ENCODE measurements at regions not wholly inside any gene's neighbourhood (a gene's known extent, or its start where the extent isn't known, plus 50 kb on each side); places are given as distances from the start of the nearest gene placed in this dataset.

DNA sequence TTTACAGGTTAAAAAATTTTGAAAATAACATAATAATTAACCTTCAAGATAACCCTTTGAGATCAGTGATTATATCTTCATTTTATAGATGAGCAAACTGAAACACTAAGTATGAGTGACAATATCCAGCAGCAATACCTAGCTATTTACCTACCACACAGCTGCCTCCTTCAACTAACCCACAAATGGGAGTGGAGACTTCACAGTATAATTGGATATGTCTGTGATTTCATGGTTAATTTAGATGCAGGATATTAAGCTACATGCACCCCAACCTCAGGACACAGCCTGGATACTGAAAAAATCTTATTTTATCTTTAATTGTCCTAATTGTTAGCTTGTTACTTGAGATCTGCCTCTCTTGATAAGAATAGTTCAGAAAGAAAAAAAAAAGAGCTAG is 297.2 kb upstream of the ANO5 start:
- no peaks in the 10 kb centered on the region for H3K9me3 ChIP-seq
- intact Hi-C loops (cut with DNase I), result no loop called here
- TF ChIP-seq, protein P1, sequence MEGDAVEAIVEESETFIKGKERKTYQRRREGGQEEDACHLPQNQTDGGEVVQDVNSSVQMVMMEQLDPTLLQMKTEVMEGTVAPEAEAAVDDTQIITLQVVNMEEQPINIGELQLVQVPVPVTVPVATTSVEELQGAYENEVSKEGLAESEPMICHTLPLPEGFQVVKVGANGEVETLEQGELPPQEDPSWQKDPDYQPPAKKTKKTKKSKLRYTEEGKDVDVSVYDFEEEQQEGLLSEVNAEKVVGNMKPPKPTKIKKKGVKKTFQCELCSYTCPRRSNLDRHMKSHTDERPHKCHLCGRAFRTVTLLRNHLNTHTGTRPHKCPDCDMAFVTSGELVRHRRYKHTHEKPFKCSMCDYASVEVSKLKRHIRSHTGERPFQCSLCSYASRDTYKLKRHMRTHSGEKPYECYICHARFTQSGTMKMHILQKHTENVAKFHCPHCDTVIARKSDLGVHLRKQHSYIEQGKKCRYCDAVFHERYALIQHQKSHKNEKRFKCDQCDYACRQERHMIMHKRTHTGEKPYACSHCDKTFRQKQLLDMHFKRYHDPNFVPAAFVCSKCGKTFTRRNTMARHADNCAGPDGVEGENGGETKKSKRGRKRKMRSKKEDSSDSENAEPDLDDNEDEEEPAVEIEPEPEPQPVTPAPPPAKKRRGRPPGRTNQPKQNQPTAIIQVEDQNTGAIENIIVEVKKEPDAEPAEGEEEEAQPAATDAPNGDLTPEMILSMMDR (IDR thresholded peaks at IDR 0.05), result no peak
- H3K36me3 ChIP-seq, result no peaks in the 10 kb centered on the region
- H3K4me1 ChIP-seq, result no peaks in the 10 kb centered on the region
- H3K4me3 ChIP-seq, result no peak overlapping the region
- H3K27me3 ChIP-seq, result no peaks in the 10 kb centered on the region
- DNase-seq (no peak), ATAC-seq (no peak)
- no peak overlapping the region for H3K27ac ChIP-seq

DNA sequence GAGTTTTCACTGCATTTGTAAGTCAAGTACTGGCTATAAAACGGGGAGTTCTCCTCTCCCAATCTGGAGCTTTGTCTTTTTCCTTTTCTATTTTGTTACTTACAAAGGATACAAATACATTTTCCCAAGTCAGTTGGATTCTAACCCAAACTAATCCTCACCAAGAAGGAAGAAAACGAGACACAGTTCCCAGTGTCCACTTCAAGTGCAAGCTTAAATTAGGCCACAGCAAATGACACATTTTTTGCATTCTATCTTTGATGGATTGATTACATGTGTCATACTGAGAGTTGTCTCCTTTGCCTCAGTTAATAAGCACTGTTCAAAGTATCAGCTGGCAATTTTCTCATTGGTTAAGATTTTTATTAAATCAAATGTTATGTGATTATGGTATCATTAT is 296.7 kb upstream of the ANO5 start:
- DNase-seq (no peak), ATAC-seq (no peak)
- no peaks in the 10 kb centered on the region for H3K27me3 ChIP-seq
- H3K4me3 ChIP-seq, result no peak overlapping the region
- no peak overlapping the region for H3K27ac ChIP-seq
- H3K4me1 ChIP-seq, result no peaks in the 10 kb centered on the region
- H3K9me3 ChIP-seq, result no peaks in the 10 kb centered on the region
- intact Hi-C loops (cut with DNase I), result no loop called here
- TF ChIP-seq, protein P1 (IDR thresholded peaks at IDR 0.05), result no peak
- no peaks in the 10 kb centered on the region for H3K36me3 ChIP-seq

DNA sequence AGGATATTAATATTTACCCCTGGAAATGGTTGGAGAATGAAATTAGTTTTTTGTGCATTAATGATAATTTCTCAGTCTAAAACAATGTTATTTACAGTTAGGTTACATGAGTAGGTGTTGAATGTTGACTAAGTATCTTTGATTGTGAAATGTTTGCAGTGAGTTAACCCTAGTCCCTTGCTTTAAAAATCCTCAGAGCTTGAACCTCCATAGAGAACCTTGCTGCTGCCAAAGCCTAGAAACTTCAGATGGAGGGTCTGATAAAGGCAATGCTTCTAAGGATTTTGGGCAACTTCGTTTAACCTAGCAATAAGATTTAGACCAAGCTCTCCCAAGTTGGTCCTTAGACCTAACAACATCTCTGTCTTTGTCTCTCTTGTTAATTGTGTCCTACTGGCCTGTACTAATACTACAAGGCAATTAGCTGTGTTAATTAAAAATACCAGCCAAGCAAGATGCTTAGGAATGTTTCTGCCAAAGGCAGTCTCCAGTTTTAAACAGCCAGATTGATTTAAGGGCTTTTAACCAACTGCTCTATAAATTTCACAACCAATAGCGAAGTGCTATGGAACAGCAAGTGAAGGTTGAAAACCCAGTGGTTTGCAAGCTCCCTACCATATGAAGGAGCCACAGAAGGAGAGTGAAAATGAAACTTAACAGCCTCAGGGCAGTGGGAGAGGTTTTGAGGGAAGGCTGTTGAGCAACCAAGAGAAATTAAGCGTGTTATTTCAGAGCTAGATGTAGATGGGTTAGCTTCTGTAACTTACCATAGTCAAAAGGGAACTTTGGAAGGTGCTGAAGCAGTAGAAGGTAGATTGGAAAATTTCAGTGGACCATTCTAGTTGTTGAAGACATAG is 295.9 kb upstream of the ANO5 start:
- intact Hi-C loops (cut with DNase I), result no loop called here
- H3K4me3 ChIP-seq, result no peak overlapping the region
- H3K4me1 ChIP-seq, result no peaks in the 10 kb centered on the region
- ATAC-seq, result no peak
- H3K27ac ChIP-seq, result no peak overlapping the region
- no peaks in the 10 kb centered on the region for H3K9me3 ChIP-seq
- H3K27me3 ChIP-seq, result no peaks in the 10 kb centered on the region
- no peaks in the 10 kb centered on the region for H3K36me3 ChIP-seq
- TF ChIP-seq, protein P1 (IDR thresholded peaks at IDR 0.05), result no peak
- DNase-seq, result no peak

DNA sequence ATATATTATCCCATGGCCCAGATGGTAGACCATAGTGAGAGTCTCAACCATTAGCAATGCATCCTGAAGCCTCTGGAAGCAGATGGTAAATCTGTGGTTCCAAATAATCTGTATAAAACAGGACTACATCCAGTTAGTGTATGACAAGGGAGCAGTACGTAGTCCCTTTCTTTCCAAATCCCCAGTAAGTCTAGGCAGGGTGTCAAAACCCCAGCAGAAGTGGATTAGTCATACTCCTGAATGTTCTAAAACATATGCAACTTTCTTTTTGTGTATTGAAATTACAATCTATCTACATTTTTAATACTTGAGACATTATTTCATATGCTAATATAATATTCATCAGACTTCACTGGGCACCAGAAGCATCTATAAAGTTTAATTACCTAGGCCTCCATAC is 295.1 kb upstream of the ANO5 start:
- intact Hi-C loops (cut with DNase I), result no loop called here
- no peaks in the 10 kb centered on the region for H3K4me1 ChIP-seq
- ATAC-seq (no peak), DNase-seq (no peak)
- H3K4me3 ChIP-seq, result no peak overlapping the region
- no peaks in the 10 kb centered on the region for H3K27me3 ChIP-seq
- H3K27ac ChIP-seq, result no peak overlapping the region
- H3K36me3 ChIP-seq, result no peaks in the 10 kb centered on the region
- H3K9me3 ChIP-seq, result no peaks in the 10 kb centered on the region
- TF ChIP-seq, protein P1 (IDR thresholded peaks at IDR 0.05), result no peak

DNA sequence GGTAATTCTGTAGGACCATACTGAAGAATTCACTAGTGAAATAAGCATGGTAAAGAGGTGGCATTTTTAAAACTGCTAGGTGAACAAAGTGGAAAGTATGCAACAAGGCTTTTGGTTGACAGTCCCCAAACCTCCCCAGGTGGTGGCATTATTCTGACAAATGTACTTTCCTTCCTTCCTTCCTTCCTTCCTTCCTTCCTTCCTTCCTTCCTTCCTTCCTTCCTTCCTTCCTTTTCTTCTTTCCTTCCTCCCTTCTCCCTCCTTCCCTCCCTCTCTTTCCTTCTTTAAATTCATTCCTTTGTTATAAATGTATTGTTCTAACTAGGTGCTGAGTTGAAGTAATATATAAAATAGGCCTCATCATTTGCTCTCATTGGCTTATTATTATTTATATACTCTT is 284.7 kb upstream of the ANO5 start:
- H3K27ac ChIP-seq, result no peak overlapping the region
- ATAC-seq (no peak), DNase-seq (no peak)
- no peak overlapping the region for H3K4me3 ChIP-seq
- no peaks in the 10 kb centered on the region for H3K9me3 ChIP-seq
- TF ChIP-seq, protein P1 (IDR thresholded peaks at IDR 0.05), result no peak
- H3K36me3 ChIP-seq, result no peaks in the 10 kb centered on the region
- H3K4me1 ChIP-seq, result peaks cover 0 to 5% of the 10 kb centered on the region in 2 donors
- intact Hi-C loops (cut with DNase I), result no loop called here
- no peaks in the 10 kb centered on the region for H3K27me3 ChIP-seq
